Neutrophil (primary cell): ENCODE measurements at regions not wholly inside any gene's neighbourhood (a gene's known extent, or its start where the extent isn't known, plus 50 kb on each side); places are given as distances from the start of the nearest gene placed in this dataset.

Experiments used
- H3K27ac ChIP-seq: fragments of 200-600 bp; sonication (generic); 2 replicates; pipeline ENCODE4 v1.5.1; 2016; ENCODE audit warnings: mild to moderate bottlenecking, moderate library complexity
- H3K27me3 ChIP-seq: fragments of 200-600 bp; sonication (generic); 2 replicates; pipeline ENCODE4 v1.6.0; 2016; ENCODE audit warnings: mild to moderate bottlenecking
- H3K36me3 ChIP-seq: fragments of 200-600 bp; sonication (generic); 2 replicates; pipeline ENCODE4 v1.5.1; 2017
- H3K4me1 ChIP-seq, 2 experiments: fragments of 200-600 bp in 1 of 2; sonication (generic) in 1 of 2; 1 replicate in 1 of 2; 2 replicates in 1 of 2; pipeline versions ENCODE4 v1.5.1 to v1.6.1; 2013 to 2016; ENCODE audit warnings: low read depth in 1 of 2, low read length in 1 of 2, mild to moderate bottlenecking in 1 of 2, moderate library complexity in 1 of 2; ENCODE audit not compliant: control insufficient read depth in 1 of 2, insufficient read depth in 1 of 2
- H3K4me3 ChIP-seq, 2 experiments: fragments of 200-600 bp in 1 of 2; sonication (generic) in 1 of 2; 1 replicate in 1 of 2; 2 replicates in 1 of 2; pipeline ENCODE4 v1.5.1; 2013 to 2016; ENCODE audit warnings: low read depth in 1 of 2, low read length in 1 of 2, mild to moderate bottlenecking in 1 of 2, moderate library complexity in 1 of 2
- H3K9me3 ChIP-seq: fragments of 200-600 bp; sonication (generic); 2 replicates; pipeline ENCODE4 v1.5.1; 2016
- CTCF ChIP-seq: fragments of 200-600 bp; sonication (generic); IDR thresholded peaks from 2 replicates; pipeline ENCODE4 v1.5.1; 2016; ENCODE audit warnings: antibody characterized with exemption

- H3K27me3 ChIP-seq: no peaks in the 10 kb centered on the region
- TF ChIP-seq CTCF: no peak
- no peaks in the 10 kb centered on the region for H3K36me3 ChIP-seq
- no peak overlapping the region for H3K27ac ChIP-seq
- H3K4me1 ChIP-seq: no peaks in the 10 kb centered on the region
- no peak overlapping the region for H3K4me3 ChIP-seq
- H3K9me3 ChIP-seq: no peaks in the 10 kb centered on the region
Observed at GRCh38 chr7:88368686-88369085, 62.0 kb upstream of the STEAP4 start.

GRCh38 chr7:88366845-88367244 lies 60.2 kb upstream of the STEAP4 start:
- no peak for TF ChIP-seq CTCF
- Histone ChIP-seq H3K4me3 (no peak overlapping the region), H3K4me1 (no peaks in the 10 kb centered on the region), H3K27ac (no peak overlapping the region), H3K36me3 (no peaks in the 10 kb centered on the region), H3K9me3 (no peaks in the 10 kb centered on the region), H3K27me3 (no peaks in the 10 kb centered on the region)

GRCh38 chr7:88363869-88364268 lies 57.2 kb upstream of the STEAP4 start:
- Histone ChIP-seq H3K4me1 (peaks cover 5 to 9% of the 10 kb centered on the region in 2 experiments), H3K27me3 (no peaks in the 10 kb centered on the region), H3K27ac (no peak overlapping the region), H3K4me3 (no peak overlapping the region), H3K36me3 (no peaks in the 10 kb centered on the region), H3K9me3 (no peaks in the 10 kb centered on the region)
- no peak for TF ChIP-seq CTCF

GRCh38 chr7:88363249-88363648 lies 56.6 kb upstream of the STEAP4 start:
- Histone ChIP-seq H3K27me3 (no peaks in the 10 kb centered on the region), H3K9me3 (no peaks in the 10 kb centered on the region), H3K36me3 (no peaks in the 10 kb centered on the region), H3K4me1 (peaks cover 5 to 14% of the 10 kb centered on the region in 2 experiments), H3K27ac (no peak overlapping the region), H3K4me3 (no peak overlapping the region)
- TF ChIP-seq CTCF: no peak

- Histone ChIP-seq H3K9me3 (no peaks in the 10 kb centered on the region), H3K27ac (no peak overlapping the region), H3K4me1 (peaks cover 24 to 33% of the 10 kb centered on the region in 2 experiments), H3K36me3 (no peaks in the 10 kb centered on the region), H3K27me3 (no peaks in the 10 kb centered on the region), H3K4me3 (no peak overlapping the region)
- TF ChIP-seq CTCF: no peak
Observed at GRCh38 chr7:88361357-88361756, 54.7 kb upstream of the STEAP4 start.

GRCh38 chr7:88358881-88359280 lies 52.2 kb upstream of the STEAP4 start:
- H3K4me1 ChIP-seq: peaks cover 49 to 57% of the 10 kb centered on the region in 2 experiments
- H3K27me3 ChIP-seq: no peaks in the 10 kb centered on the region
- H3K9me3 ChIP-seq: no peaks in the 10 kb centered on the region
- no peaks in the 10 kb centered on the region for H3K36me3 ChIP-seq
- no peak for TF ChIP-seq CTCF
- no peak overlapping the region for H3K27ac ChIP-seq
- no peak overlapping the region for H3K4me3 ChIP-seq
